ENCODE measurements at regions not wholly inside any gene's neighbourhood (a gene's known extent, or its start where the extent isn't known, plus 50 kb on each side); places are given as distances from the start of the nearest gene placed in this dataset.
"Not testable (repeated sequence)": the region's sequence is repeated elsewhere in the genome, so short reads cannot be mapped to it uniquely, and the experiment has no call there.

GRCh38 chr1:121041497-121041896 is 142.6 kb downstream of the FAM72B start:
- not testable (repeated sequence) for H3K4me3 ChIP-seq (ENCODE audit: low read depth, low read length); DNase-seq (ENCODE audit: low read depth)

- H3K4me3 ChIP-seq (ENCODE audit: low read depth, low read length); DNase-seq (ENCODE audit: low read depth): not testable (repeated sequence)
These were observed 141.3 kb downstream of the FAM72B start for GRCh38 chr1:121042882-121043281.

GRCh38 chr1:121048293-121048752 is 135.8 kb downstream of the FAM72B start:
- peak; percentile 30 for DNase-seq (ENCODE audit: low read depth)

DNA sequence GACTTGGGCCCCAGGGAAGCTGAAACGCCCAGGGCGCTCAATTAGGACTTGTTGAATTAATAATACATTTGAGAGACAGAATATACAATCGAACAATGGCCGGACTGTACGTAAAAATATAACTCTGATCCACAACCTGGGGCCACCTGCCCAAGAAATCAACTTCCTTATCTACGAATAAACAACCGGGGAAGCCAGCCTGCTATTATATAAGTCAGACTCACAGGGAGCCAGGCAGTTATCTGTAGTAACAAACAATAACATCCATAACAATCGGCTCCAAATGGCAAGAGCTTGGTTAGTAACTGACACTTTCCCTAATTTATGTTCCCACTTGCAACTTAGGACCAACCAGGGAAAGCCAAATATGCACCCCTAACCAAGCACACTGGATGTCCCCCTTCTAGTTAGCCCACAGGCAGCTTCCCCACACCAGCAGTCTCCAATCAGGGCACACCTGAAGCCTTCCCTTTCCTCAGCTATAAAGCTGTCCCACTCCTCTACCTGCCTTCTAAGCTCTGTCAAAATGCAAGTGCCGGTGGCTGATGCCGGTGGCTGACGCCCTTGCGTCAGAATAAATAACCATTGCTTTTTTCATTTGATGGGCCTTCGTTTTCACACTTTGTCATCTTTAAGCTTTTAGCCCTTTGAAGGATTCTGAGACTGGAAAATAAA is 135.2 kb downstream of the FAM72B start:
- H3K4me3 ChIP-seq (ENCODE audit: low read depth, low read length); DNase-seq (ENCODE audit: low read depth): not testable (repeated sequence)

More at GRCh38 chr1:121048293-121048752, 135.8 kb downstream of the FAM72B start:
- H3K4me3 ChIP-seq (ENCODE audit: low read depth, low read length) = not testable (repeated sequence)

GRCh38 chr1:121050097-121050496 is 134.0 kb downstream of the FAM72B start:
- DNase-seq (ENCODE audit: low read depth); H3K4me3 ChIP-seq (ENCODE audit: low read depth, low read length): not testable (repeated sequence)

DNA sequence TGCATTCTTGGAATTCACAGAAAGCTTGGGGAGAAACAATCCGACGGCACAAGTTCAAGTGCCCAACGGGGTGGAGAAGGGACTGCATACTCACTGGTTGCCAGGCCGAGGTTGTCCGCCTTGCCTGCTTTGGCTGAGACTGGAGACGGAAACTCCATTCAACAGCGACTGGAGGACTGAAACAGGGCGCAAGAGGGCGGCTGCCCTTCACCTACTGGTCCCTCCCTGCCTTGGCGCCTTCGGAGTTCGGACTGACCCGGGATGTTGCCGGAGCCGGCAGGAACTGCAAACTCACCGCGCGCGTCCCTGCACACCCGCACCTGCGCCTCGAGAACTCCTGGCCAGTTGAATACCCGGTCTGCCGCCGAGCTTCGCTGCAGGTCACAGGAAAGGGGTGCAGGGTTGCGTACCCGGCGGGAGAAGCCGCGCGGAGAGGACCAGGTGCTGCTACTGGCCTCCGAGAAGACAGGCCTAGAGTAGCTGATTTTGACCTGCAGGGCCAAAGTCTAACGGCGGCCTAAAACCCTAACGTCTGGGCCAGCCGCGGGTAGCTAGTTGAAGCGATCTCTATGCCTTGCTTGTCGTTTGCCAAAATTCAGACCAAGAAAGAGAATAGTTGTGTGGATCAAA is 132.9 kb downstream of the FAM72B start:
- DNase-seq (ENCODE audit: low read depth); H3K4me3 ChIP-seq (ENCODE audit: low read depth, low read length): not testable (repeated sequence)

GRCh38 chr1:121052081-121052660 is 132.0 kb downstream of the FAM72B start:
- DNase-seq (ENCODE audit: low read depth); H3K4me3 ChIP-seq (ENCODE audit: low read depth, low read length): not testable (repeated sequence)

GRCh38 chr1:121054928-121055327 is 129.2 kb downstream of the FAM72B start:
- not testable (repeated sequence) for H3K4me3 ChIP-seq (ENCODE audit: low read depth, low read length); DNase-seq (ENCODE audit: low read depth)

GRCh38 chr1:121066925-121067324 is 117.2 kb downstream of the FAM72B start:
- H3K4me3 ChIP-seq (ENCODE audit: low read depth, low read length) = not testable (repeated sequence)

DNA sequence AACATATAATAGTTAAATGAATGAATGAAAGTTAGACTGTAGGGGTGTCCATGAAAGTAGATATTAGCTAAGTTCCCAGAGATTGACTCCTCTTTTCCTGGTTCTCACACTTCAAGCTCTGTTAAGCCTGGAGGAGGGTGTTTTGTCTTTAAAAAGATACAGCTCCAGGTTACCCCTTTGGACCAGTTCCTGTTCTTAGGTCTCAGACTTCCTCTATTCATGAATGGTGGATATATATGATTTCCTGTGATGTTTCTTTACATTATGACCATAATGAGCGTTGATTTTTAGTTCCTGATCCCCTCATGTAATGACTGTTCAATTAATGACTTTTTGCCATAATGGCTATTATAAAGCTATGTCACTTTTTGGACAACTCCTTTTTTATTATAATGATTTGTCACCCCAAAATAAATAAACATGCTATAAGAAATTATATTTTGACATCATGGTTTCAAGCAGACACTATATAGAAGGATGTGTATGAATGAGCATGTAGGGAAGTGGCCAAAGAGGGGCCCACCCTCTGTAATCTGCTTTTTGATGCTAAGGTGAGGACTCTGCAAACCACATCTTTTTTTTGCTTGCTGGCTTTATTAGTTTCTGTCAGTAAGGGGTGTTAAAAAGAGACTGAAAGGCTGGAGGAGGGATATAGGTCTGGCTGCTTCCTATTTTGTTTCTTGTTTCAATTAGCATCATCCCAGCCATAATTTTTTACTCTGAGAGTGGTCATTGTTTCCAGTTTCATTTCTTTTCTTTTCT is 115.2 kb downstream of the FAM72B start:
- not testable (repeated sequence) for DNase-seq (ENCODE audit: low read depth); H3K4me3 ChIP-seq (ENCODE audit: low read depth, low read length)

More at GRCh38 chr1:121066925-121067324, 117.2 kb downstream of the FAM72B start:
- DNase-seq (ENCODE audit: low read depth) = not testable (repeated sequence)

DNA sequence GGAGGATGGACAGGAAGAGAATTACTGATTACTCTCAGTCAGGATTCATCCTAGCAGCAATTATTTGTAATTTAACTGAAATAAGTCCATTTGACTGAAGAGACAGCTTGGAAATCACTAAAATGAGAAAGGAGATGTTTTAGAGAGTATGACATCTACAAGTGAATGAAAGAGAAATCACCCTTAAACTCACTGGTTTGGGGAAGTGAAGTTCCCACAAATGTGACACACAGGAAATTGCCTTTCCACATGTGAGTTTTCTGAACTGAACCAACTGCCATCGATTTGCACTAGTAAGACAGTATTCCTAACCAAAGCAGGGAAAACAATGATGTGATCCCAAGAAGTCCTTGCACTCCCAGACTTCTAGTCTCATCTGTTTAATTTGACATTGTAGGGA is 110.3 kb downstream of the FAM72B start:
- DNase-seq (ENCODE audit: low read depth); H3K4me3 ChIP-seq (ENCODE audit: low read depth, low read length): not testable (repeated sequence)

GRCh38 chr1:121075254-121075805 is 108.8 kb downstream of the FAM72B start:
- DNase-seq (ENCODE audit: low read depth); H3K4me3 ChIP-seq (ENCODE audit: low read depth, low read length): not testable (repeated sequence)

- not testable (repeated sequence) for H3K4me3 ChIP-seq (ENCODE audit: low read depth, low read length); DNase-seq (ENCODE audit: low read depth)
These were observed 107.5 kb downstream of the FAM72B start for GRCh38 chr1:121076674-121077073.

DNA sequence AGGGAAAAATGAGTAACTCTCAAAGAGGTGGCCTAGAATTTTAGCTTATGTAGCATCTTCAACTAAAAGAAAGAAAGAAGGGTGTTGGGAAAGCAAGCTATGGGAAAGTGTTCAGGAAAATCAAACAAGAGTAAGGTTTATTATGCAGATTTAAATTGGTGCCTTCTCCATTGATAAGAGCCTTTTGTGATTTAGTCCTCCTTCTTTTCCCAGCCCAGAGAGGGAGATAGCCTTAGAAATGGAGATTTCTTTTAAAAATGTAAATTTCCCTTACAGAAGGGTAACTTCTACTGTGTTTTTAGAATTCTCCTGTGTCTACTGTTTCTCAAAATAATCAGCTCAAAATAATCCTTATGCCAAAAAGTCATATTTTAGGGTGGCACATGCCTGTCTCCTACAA is 104.5 kb downstream of the FAM72B start:
- not testable (repeated sequence) for H3K4me3 ChIP-seq (ENCODE audit: low read depth, low read length)

GRCh38 chr1:121080197-121080903 is 103.8 kb downstream of the FAM72B start:
- not testable (repeated sequence) for H3K4me3 ChIP-seq (ENCODE audit: low read depth, low read length); DNase-seq (ENCODE audit: low read depth)

More for the DNA sequence above, 104.5 kb downstream of the FAM72B start:
- not testable (repeated sequence) for DNase-seq (ENCODE audit: low read depth)

DNA sequence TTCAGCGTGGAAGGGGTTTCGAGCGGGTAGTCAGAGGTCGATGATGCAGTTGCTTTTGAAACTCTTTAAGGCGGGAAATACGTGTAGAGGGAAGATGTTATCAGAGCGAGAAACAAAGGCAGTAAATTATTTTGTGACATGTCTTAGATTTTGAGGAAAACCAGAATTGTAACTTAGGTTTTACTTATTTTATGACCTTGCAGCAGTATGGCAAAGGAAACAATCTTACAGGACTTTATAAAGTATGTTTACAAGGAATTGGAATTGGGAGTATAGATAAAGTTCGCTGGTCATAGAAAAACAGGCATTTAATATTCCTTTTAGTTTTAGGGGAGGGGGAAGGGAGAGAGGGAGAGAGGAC is 103.3 kb downstream of the FAM72B start:
- DNase-seq (ENCODE audit: low read depth) = not testable (repeated sequence)

GRCh38 chr1:121081625-121082199 is 102.4 kb downstream of the FAM72B start:
- H3K4me3 ChIP-seq (ENCODE audit: low read depth, low read length); DNase-seq (ENCODE audit: low read depth): not testable (repeated sequence)

More for the DNA sequence above, 103.3 kb downstream of the FAM72B start:
- H3K4me3 ChIP-seq (ENCODE audit: low read depth, low read length) = not testable (repeated sequence)

GRCh38 chr1:121082995-121083394 is 101.1 kb downstream of the FAM72B start:
- not testable (repeated sequence) for H3K4me3 ChIP-seq (ENCODE audit: low read depth, low read length); DNase-seq (ENCODE audit: low read depth)

Measured in GM12865 (cell line).